ENCODE measurements at regions not wholly inside any gene's neighbourhood (a gene's known extent, or its start where the extent isn't known, plus 50 kb on each side); places are given as distances from the start of the nearest gene placed in this dataset.

DNA sequence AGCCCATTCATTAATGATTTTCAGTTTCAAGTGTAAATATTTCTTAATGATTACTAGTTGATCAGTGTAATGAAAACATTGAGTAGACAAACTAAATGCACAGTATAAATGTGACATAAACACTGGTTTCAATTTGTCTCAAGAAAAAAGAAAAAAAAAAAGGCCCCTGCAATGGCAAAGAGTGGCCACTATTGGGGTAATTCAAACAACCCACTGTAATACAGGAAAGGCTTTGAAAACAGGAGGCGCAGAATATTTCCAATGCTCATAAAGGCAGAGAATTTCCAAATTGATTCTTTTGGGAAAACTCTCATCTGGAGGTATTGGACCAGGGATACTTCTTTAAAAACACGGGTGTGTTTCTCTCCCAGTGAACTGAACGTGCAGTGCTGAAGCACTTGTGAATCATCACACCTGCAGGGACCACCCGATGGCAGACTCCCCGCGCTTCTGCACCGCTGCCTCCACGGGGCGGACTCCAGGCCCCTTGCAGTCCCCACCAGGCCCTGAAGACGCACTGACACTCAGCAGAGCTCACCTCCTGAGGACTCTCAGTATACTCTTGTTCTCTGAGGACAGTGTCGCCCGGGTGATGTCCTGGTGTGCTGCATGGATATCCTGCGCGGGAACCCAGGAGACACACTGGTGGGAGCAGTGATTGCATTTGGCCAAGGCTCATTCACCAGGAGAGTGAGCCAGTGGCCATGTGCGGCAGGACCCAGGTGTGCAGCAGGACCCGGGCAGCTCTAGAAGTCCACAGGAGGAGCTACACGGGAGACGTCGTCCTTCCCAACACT lies 227.6 kb upstream of the IRX4 start:
- TF ChIP-seq EZH2 (optimal IDR thresholded peaks at IDR 0.05; ENCODE audit: low read depth, low read length), result no peak
- TF ChIP-seq CTCF (IDR thresholded peaks at IDR 0.05; ENCODE audit: low read length), result no peak
